ENCODE measurements at regions not wholly inside any gene's neighbourhood (a gene's known extent, or its start where the extent isn't known, plus 50 kb on each side); places are given as distances from the start of the nearest gene placed in this dataset.

GRCh38 chr9:13529321-13530104 lies 250.0 kb upstream of the MPDZ start:
- no peak for ATAC-seq
- POLR2A ChIA-PET = interaction anchor here (1.0 kb wide), 1 partner anchor 25 kb away, joined by 3 read pairs; no protein-coding TSS in a partner anchor
- no peaks in the 10 kb centered on the region for H3K9me1 ChIP-seq (ENCODE audit: control insufficient read depth, insufficient read depth, low read length)
- no peak for FAIRE-seq
- H2AFZ ChIP-seq (ENCODE audit: low read depth, low read length) = no peak overlapping the region
- H3K79me2 ChIP-seq (ENCODE audit: control insufficient read depth, insufficient read depth, low read length) = no peaks in the 10 kb centered on the region
- CTCF ChIA-PET (ENCODE audit: low intra/inter-chr PET ratio) = no interaction called here
- no peaks in the 10 kb centered on the region for H3K9me3 ChIP-seq (replicated peaks; ENCODE audit: control insufficient read depth, insufficient read depth, low read depth, low read length)
- WGBS (ENCODE audit: insufficient coverage, low coverage, missing lambda C conversion rate) = 0% methylated on average over 6 of the region's 6 CpGs
- H3K4me1 ChIP-seq (replicated peaks in 1 of 2; ENCODE audit: control insufficient read depth in 2 of 2, insufficient read depth in 2 of 2, low read length in 2 of 2) = no peaks in the 10 kb centered on the region
- H3K4me3 ChIP-seq = no peak overlapping the region
- no peak overlapping the region for H3K9ac ChIP-seq (ENCODE audit: insufficient read depth in 1 of 2, low read depth in 2 of 2, low read length in 2 of 2)
- TF ChIP-seq ZKSCAN8 (CRISPR knock-in tag; IDR thresholded peaks at IDR 0.05) (no peak), TFAM (CRISPR knock-in tag; conservative IDR thresholded peaks at IDR 0.05) (no peak)
- TF ChIP-seq, protein P1, sequence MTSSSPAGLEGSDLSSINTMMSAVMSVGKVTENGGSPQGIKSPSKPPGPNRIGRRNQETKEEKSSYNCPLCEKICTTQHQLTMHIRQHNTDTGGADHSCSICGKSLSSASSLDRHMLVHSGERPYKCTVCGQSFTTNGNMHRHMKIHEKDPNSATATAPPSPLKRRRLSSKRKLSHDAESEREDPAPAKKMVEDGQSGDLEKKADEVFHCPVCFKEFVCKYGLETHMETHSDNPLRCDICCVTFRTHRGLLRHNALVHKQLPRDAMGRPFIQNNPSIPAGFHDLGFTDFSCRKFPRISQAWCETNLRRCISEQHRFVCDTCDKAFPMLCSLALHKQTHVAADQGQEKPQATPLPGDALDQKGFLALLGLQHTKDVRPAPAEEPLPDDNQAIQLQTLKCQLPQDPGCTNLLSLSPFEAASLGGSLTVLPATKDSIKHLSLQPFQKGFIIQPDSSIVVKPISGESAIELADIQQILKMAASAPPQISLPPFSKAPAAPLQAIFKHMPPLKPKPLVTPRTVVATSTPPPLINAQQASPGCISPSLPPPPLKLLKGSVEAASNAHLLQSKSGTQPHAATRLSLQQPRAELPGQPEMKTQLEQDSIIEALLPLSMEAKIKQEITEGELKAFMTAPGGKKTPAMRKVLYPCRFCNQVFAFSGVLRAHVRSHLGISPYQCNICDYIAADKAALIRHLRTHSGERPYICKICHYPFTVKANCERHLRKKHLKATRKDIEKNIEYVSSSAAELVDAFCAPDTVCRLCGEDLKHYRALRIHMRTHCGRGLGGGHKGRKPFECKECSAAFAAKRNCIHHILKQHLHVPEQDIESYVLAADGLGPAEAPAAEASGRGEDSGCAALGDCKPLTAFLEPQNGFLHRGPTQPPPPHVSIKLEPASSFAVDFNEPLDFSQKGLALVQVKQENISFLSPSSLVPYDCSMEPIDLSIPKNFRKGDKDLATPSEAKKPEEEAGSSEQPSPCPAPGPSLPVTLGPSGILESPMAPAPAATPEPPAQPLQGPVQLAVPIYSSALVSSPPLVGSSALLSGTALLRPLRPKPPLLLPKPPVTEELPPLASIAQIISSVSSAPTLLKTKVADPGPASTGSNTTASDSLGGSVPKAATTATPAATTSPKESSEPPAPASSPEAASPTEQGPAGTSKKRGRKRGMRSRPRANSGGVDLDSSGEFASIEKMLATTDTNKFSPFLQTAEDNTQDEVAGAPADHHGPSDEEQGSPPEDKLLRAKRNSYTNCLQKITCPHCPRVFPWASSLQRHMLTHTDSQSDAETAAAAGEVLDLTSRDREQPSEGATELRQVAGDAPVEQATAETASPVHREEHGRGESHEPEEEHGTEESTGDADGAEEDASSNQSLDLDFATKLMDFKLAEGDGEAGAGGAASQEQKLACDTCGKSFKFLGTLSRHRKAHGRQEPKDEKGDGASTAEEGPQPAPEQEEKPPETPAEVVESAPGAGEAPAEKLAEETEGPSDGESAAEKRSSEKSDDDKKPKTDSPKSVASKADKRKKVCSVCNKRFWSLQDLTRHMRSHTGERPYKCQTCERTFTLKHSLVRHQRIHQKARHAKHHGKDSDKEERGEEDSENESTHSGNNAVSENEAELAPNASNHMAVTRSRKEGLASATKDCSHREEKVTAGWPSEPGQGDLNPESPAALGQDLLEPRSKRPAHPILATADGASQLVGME (CRISPR knock-in tag; IDR thresholded peaks at IDR 0.05) = no peak
- H3K4me2 ChIP-seq (ENCODE audit: insufficient read depth, low read length) = no peak overlapping the region
- no peak for DNase-seq (ENCODE audit: extremely low read depth in 1 of 4, low spot score in 3 of 4)
- H4K20me1 ChIP-seq (replicated peaks; ENCODE audit: control insufficient read depth, insufficient read depth, low read length) = no peaks in the 10 kb centered on the region
- no TSS peak for BruUV-seq (replicated peaks)
- no peaks in the 10 kb centered on the region for H3K36me3 ChIP-seq (ENCODE audit: control insufficient read depth, insufficient read depth, low read length)
- in situ Hi-C loops (cut with MboI) (no loop called here), intact Hi-C loops (cut with micrococcal nuclease) (no loop called here)
- no peaks in the 10 kb centered on the region for H3K27me3 ChIP-seq (ENCODE audit: control insufficient read depth in 2 of 2, insufficient read depth in 2 of 2, low read length in 2 of 2)
- no peak overlapping the region for H3K27ac ChIP-seq (ENCODE audit: extremely low read depth, low read depth, low read length)

Measured in K562 (cell line).